DOHH2 (cell line): ENCODE measurements at regions not wholly inside any gene's neighbourhood (a gene's known extent, or its start where the extent isn't known, plus 50 kb on each side); places are given as distances from the start of the nearest gene placed in this dataset.

Experiments
- H3F3A ChIP-seq: fragments of 200-600 bp; sonication (generic), shearing (Covaris generic); 2 replicates; pipeline ENCODE4 v1.6.0; 2016; ENCODE audit warnings: antibody characterized with exemption, mild to moderate bottlenecking; ENCODE audit not compliant: control insufficient read depth, insufficient read depth
- H3K27ac ChIP-seq: fragments of 200-600 bp; sonication (generic); 2 replicates; pipeline ENCODE4 v1.5.1; 2014; ENCODE audit warnings: low read depth, mild to moderate bottlenecking, low read length, moderate library complexity
- H3K27me3 ChIP-seq: fragments of 200-600 bp; sonication (generic); 2 replicates; pipeline ENCODE4 v1.6.1; 2014; ENCODE audit warnings: mild to moderate bottlenecking, low read length, mixed read lengths; ENCODE audit not compliant: control insufficient read depth
- H3K36me3 ChIP-seq: fragments of 200-600 bp; sonication (generic); 2 replicates; pipeline ENCODE4 v1.6.1; 2014; ENCODE audit warnings: mild to moderate bottlenecking, low read length, moderate library complexity, mixed read lengths; ENCODE audit not compliant: control insufficient read depth
- H3K4me1 ChIP-seq: fragments of 200-600 bp; sonication (generic); 2 replicates; pipeline ENCODE4 v1.6.1; 2014; ENCODE audit warnings: mild to moderate bottlenecking, low read length, mixed read lengths; ENCODE audit not compliant: control insufficient read depth
- H3K4me2 ChIP-seq: fragments of 200-600 bp; sonication (generic); 2 replicates; pipeline ENCODE4 v1.6.0; 2014; ENCODE audit warnings: mild to moderate bottlenecking, low read length, moderate library complexity
- H3K4me3 ChIP-seq: fragments of 200-600 bp; sonication (generic); 2 replicates; pipeline ENCODE4 v1.5.1; 2014; ENCODE audit warnings: mild to moderate bottlenecking, low read length, mixed read lengths
- H3K79me2 ChIP-seq: fragments of 200-600 bp; sonication (generic); 2 replicates; pipeline ENCODE4 v1.6.1; 2014; ENCODE audit warnings: mild to moderate bottlenecking, low read length, mixed read lengths; ENCODE audit not compliant: control insufficient read depth
- H3K9me2 ChIP-seq: fragments of 200-600 bp; sonication (generic); replicated peaks from 2 replicates; pipeline ENCODE4 v1.6.1; 2014; ENCODE audit warnings: mild to moderate bottlenecking, low read length, mixed read lengths; ENCODE audit not compliant: control insufficient read depth
- H3K9me3 ChIP-seq: fragments of 200-600 bp; sonication (generic); 2 replicates; pipeline ENCODE4 v1.6.1; 2014; ENCODE audit warnings: antibody characterized with exemption, low read length, mixed read lengths; ENCODE audit not compliant: control insufficient read depth, insufficient read depth
- H4K20me1 ChIP-seq: fragments of 200-600 bp; sonication (generic); 2 replicates; pipeline ENCODE4 v1.6.0; 2014; ENCODE audit warnings: low read depth, mild to moderate bottlenecking, antibody characterized with exemption, low read length, moderate library complexity; ENCODE audit not compliant: control insufficient read depth, insufficient read depth
- EZH2phosphoT487 ChIP-seq: fragments of 200-600 bp; sonication (generic); IDR thresholded peaks from 2 replicates; pipeline ENCODE4 v1.6.1; 2017; ENCODE audit warnings: borderline replicate concordance, mild to moderate bottlenecking, antibody characterized with exemption, low read length, moderate library complexity, mixed read lengths
- TF ChIP-seq, protein P1 (sequence below): fragments of 200-600 bp; sonication (generic); IDR thresholded peaks from one replicate; pipeline ENCODE4 v1.5.1; 2014; ENCODE audit warnings: antibody characterized with exemption, mild to moderate bottlenecking, low read depth, low read length; ENCODE audit not compliant: poor library complexity, severe bottlenecking

DNA sequence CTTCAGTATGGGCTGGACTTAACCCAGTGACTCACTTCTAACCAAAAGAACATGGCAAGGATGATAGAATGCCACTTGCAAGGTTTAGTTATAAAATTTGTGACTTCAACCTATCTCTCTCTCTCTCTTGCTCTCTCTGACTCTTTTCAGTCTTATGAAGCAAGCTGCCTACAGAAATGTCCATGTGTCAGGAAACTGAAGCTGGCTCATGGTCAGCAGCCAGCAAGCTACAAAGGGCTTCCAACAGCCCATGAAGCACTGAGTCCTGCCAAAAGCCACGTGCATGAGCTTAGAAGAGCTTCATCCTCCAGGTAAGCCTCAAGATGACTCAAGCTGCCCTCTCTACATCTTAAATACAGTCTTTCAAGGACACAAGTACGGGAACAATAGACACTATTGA lies 100.3 kb downstream of the HS3ST1 start:
- H3K4me1 ChIP-seq, result 0 out of 2 replicates have a peak, but pooled peaks cover 3% of the 10 kb centered on the region
- no peaks in the 10 kb centered on the region for H4K20me1 ChIP-seq
- H3K9me3 ChIP-seq, result no peaks in the 10 kb centered on the region
- H3K27ac ChIP-seq, result no peak overlapping the region
- H3K9me2 ChIP-seq, result no peaks in the 10 kb centered on the region
- no peak overlapping the region for H3K4me2 ChIP-seq
- no peaks in the 10 kb centered on the region for H3K79me2 ChIP-seq
- no peak for TF ChIP-seq EZH2phosphoT487
- TF ChIP-seq, protein P1, sequence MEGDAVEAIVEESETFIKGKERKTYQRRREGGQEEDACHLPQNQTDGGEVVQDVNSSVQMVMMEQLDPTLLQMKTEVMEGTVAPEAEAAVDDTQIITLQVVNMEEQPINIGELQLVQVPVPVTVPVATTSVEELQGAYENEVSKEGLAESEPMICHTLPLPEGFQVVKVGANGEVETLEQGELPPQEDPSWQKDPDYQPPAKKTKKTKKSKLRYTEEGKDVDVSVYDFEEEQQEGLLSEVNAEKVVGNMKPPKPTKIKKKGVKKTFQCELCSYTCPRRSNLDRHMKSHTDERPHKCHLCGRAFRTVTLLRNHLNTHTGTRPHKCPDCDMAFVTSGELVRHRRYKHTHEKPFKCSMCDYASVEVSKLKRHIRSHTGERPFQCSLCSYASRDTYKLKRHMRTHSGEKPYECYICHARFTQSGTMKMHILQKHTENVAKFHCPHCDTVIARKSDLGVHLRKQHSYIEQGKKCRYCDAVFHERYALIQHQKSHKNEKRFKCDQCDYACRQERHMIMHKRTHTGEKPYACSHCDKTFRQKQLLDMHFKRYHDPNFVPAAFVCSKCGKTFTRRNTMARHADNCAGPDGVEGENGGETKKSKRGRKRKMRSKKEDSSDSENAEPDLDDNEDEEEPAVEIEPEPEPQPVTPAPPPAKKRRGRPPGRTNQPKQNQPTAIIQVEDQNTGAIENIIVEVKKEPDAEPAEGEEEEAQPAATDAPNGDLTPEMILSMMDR, result no peak
- H3K4me3 ChIP-seq, result no peak overlapping the region
- no peaks in the 10 kb centered on the region for H3K36me3 ChIP-seq
- no peaks in the 10 kb centered on the region; the same call in 1 of the 2 replicates for H3K27me3 ChIP-seq
- no peaks in the 10 kb centered on the region for H3F3A ChIP-seq

GRCh38 chr4:11326021-11326420 lies 102.7 kb downstream of the HS3ST1 start:
- Histone ChIP-seq H3K4me2 (no peak overlapping the region), H4K20me1 (no peaks in the 10 kb centered on the region), H3K4me3 (no peak overlapping the region), H3K27ac (no peak overlapping the region), H3K9me3 (peaks cover 3% of the 10 kb centered on the region; the same call in 1 of the 2 replicates), H3K9me2 (no peaks in the 10 kb centered on the region), H3K79me2 (no peaks in the 10 kb centered on the region), H3F3A (no peaks in the 10 kb centered on the region), H3K4me1 (0 out of 2 replicates have a peak, but pooled peaks cover 3% of the 10 kb centered on the region), H3K36me3 (no peaks in the 10 kb centered on the region), H3K27me3 (no peaks in the 10 kb centered on the region; the same call in 1 of the 2 replicates)
- TF ChIP-seq, protein P1, result no peak
- no peak for TF ChIP-seq EZH2phosphoT487

DNA sequence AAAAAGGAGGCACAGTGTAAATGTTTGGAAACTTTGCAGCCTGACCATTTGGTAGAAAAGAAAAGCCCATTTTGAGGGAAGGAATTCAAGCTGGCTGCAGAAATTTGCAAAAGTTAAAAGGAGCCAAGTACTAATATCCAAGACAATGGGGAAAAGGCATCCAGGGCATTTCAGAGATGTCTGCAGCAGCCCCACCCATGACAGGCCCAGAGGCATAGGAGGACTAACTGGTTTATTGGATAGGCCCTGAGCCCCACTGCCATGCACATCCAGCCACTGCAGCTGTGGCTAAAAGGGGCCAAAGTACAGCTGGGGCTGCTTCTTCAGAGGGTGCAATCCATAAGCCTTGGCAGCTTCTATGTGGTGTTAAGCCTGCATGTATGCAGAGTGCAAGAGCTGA lies 104.9 kb downstream of the HS3ST1 start:
- no peaks in the 10 kb centered on the region for H3K36me3 ChIP-seq
- H3K79me2 ChIP-seq, result no peaks in the 10 kb centered on the region
- H3K27ac ChIP-seq, result no peak overlapping the region
- H3K27me3 ChIP-seq, result no peaks in the 10 kb centered on the region
- H3K4me1 ChIP-seq, result 0 out of 2 replicates have a peak, but pooled peaks cover 3% of the 10 kb centered on the region
- H3K9me3 ChIP-seq, result peaks cover 3% of the 10 kb centered on the region; the same call in 1 of the 2 replicates
- H4K20me1 ChIP-seq, result no peaks in the 10 kb centered on the region
- no peaks in the 10 kb centered on the region for H3F3A ChIP-seq
- no peaks in the 10 kb centered on the region for H3K9me2 ChIP-seq
- H3K4me3 ChIP-seq, result no peak overlapping the region
- TF ChIP-seq, protein P1, result no peak
- TF ChIP-seq EZH2phosphoT487, result no peak
- no peak overlapping the region for H3K4me2 ChIP-seq
